Neural cell (in vitro differentiated cells): ENCODE measurements at regions not wholly inside any gene's neighbourhood (a gene's known extent, or its start where the extent isn't known, plus 50 kb on each side); places are given as distances from the start of the nearest gene placed in this dataset.
"Not testable (repeated sequence)": the region's sequence is repeated elsewhere in the genome, so short reads cannot be mapped to it uniquely, and the experiment has no call there.

ENCODE experiments used
- H2AFZ ChIP-seq: fragments of 200-600, 300-800 bp; sonication (generic), shearing (Covaris generic); 2 replicates; pipeline ENCODE4 v1.6.0; 2014; ENCODE audit warnings: low read depth, mild to moderate bottlenecking, antibody characterized with exemption, low read length, moderate library complexity
- H3F3A ChIP-seq: fragments of 200-600 bp; shearing (Covaris generic); 2 replicates; pipeline ENCODE4 v1.6.1; 2016; ENCODE audit warnings: mild to moderate bottlenecking, moderate library complexity, mixed read lengths, antibody characterized with exemption, low read length; ENCODE audit not compliant: insufficient read depth, poor library complexity, severe bottlenecking
- H3K27ac ChIP-seq: fragments of 200-600, 300-800 bp; sonication (generic), shearing (Covaris generic); 2 replicates; pipeline ENCODE4 v1.5.1; 2014; ENCODE audit warnings: mild to moderate bottlenecking, low read length, moderate library complexity
- H3K27me3 ChIP-seq: fragments of 300-800, 200-600 bp; sonication (generic), shearing (Covaris generic); 2 replicates; pipeline ENCODE4 v1.6.0; 2014; ENCODE audit warnings: mild to moderate bottlenecking, low read depth, low read length, moderate library complexity; ENCODE audit not compliant: insufficient read depth
- H3K36me3 ChIP-seq: fragments of 300-800, 200-600 bp; sonication (generic), shearing (Covaris generic); 2 replicates; pipeline ENCODE4 v1.5.1; 2014; ENCODE audit warnings: mild to moderate bottlenecking, antibody characterized with exemption, low read length, moderate library complexity; ENCODE audit not compliant: insufficient read depth
- H3K4me2 ChIP-seq: fragments of 300-800, 200-600 bp; sonication (generic), shearing (Covaris generic); 2 replicates; pipeline ENCODE4 v1.6.0; 2014; ENCODE audit warnings: mild to moderate bottlenecking, low read length
- H3K4me3 ChIP-seq: fragments of 300-800, 200-600 bp; sonication (generic), shearing (Covaris generic); 2 replicates; pipeline ENCODE4 v1.5.1; 2014; ENCODE audit warnings: mild to moderate bottlenecking, low read length, moderate library complexity
- H3K79me2 ChIP-seq: fragments of 200-600 bp; shearing (Covaris generic); replicated peaks from 2 replicates; pipeline ENCODE4 v1.6.0; 2014; ENCODE audit warnings: mild to moderate bottlenecking, low read length, moderate library complexity; ENCODE audit not compliant: insufficient read depth
- H3K9ac ChIP-seq: fragments of 300-800, 200-600 bp; sonication (generic), shearing (Covaris generic); 2 replicates; pipeline ENCODE4 v1.6.1; 2016; ENCODE audit warnings: mild to moderate bottlenecking, low read length, mixed read lengths
- H3K9me2 ChIP-seq: fragments of 200-600 bp; shearing (Covaris generic); 2 replicates; pipeline ENCODE4 v1.6.1; 2016; ENCODE audit warnings: mild to moderate bottlenecking, low read length, mixed read lengths; ENCODE audit not compliant: insufficient read depth
- H3K9me3 ChIP-seq: fragments of 200-600, 300-800 bp; sonication (generic), shearing (Covaris generic); 2 replicates; pipeline ENCODE4 v1.6.1; 2016; ENCODE audit warnings: mild to moderate bottlenecking, mixed run types, low read length, moderate library complexity, mixed read lengths
- H4K20me1 ChIP-seq: fragments of 200-600 bp; shearing (Covaris generic); 2 replicates; pipeline ENCODE4 v1.6.1; 2016; ENCODE audit warnings: mild to moderate bottlenecking, mixed run types; ENCODE audit not compliant: insufficient read depth
- EP300 ChIP-seq: fragments of 450-650 bp; conservative IDR thresholded peaks from 2 replicates; pipeline ENCODE4 v1.6.1; 2014; ENCODE audit warnings: antibody characterized with exemption, mild to moderate bottlenecking, moderate library complexity; ENCODE audit not compliant: poor library complexity, severe bottlenecking
- EZH2 ChIP-seq: fragments of 200-600, 300-800 bp; shearing (Covaris generic), sonication (generic); IDR thresholded peaks from 2 replicates; pipeline ENCODE4 v1.6.1; 2014; ENCODE audit warnings: antibody characterized with exemption, low read length, borderline replicate concordance, mild to moderate bottlenecking; ENCODE audit not compliant: insufficient read depth, poor library complexity, severe bottlenecking
- MXI1 ChIP-seq: fragments of 450-650 bp; conservative IDR thresholded peaks from 2 replicates; pipeline ENCODE4 v1.6.1; 2014; ENCODE audit warnings: antibody characterized with exemption, mild to moderate bottlenecking; ENCODE audit not compliant: poor library complexity, severe bottlenecking
- POLR2AphosphoS5 ChIP-seq: IDR thresholded peaks from 2 replicates; pipeline ENCODE4 v1.6.1; 2012
- RAD21 ChIP-seq: fragments of 450-650 bp; conservative IDR thresholded peaks from 2 replicates; pipeline ENCODE4 v1.6.1; 2014; ENCODE audit warnings: antibody characterized with exemption, mild to moderate bottlenecking, moderate library complexity
- SMC3 ChIP-seq: fragments of 450-650 bp; conservative IDR thresholded peaks from 2 replicates; pipeline ENCODE4 v1.6.1; 2014; ENCODE audit warnings: antibody characterized with exemption, mild to moderate bottlenecking, moderate library complexity; ENCODE audit not compliant: poor library complexity
- TAF1 ChIP-seq: IDR thresholded peaks from 2 replicates; pipeline ENCODE4 v1.6.1; 2012; ENCODE audit warnings: low read depth
- TF ChIP-seq, protein P1 (sequence below): IDR thresholded peaks from 2 replicates; pipeline ENCODE4 v1.6.1; 2012; ENCODE audit warnings: borderline replicate concordance
- TF ChIP-seq, protein P2 (sequence below): fragments of 450-650 bp; IDR thresholded peaks from 2 replicates; pipeline ENCODE4 v1.5.1; 2014; ENCODE audit warnings: antibody characterized with exemption, mild to moderate bottlenecking, moderate library complexity; ENCODE audit not compliant: poor library complexity, severe bottlenecking

DNA sequence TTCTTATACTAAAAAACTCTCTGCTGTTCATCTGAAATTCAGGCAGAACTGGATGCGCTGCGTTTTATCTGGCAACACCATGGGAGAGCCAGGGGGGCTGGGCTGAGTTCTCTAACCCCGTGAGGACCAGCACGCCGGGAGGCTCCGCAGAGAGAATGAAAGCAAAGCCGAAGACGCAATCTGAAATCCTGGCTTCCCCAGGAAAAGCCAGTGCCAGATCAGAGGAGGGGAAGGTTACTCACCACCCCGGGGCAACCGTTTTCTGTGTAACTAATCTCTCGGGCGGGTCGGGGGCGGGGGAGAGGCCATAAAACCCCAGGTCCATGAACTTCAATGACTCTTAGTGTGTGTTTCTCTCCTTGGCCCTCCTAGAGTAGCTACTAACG lies 99.4 kb downstream of the SHANK2 start:
- Histone ChIP-seq H3K4me3 (no peak overlapping the region), H3K4me2 (no peak overlapping the region), H3K79me2 (no peaks in the 10 kb centered on the region), H3F3A (no peaks in the 10 kb centered on the region), H3K9me3 (no peaks in the 10 kb centered on the region), H3K9me2 (no peaks in the 10 kb centered on the region), H3K9ac (no peak overlapping the region), H3K27me3 (no peaks in the 10 kb centered on the region), H2AFZ (no peak overlapping the region), H3K36me3 (no peaks in the 10 kb centered on the region), H4K20me1 (no peaks in the 10 kb centered on the region), H3K27ac (no peak overlapping the region)
- no peak for TF ChIP-seq MXI1
- no peak for TF ChIP-seq RAD21
- TF ChIP-seq TAF1, result no peak
- TF ChIP-seq, protein P1, sequence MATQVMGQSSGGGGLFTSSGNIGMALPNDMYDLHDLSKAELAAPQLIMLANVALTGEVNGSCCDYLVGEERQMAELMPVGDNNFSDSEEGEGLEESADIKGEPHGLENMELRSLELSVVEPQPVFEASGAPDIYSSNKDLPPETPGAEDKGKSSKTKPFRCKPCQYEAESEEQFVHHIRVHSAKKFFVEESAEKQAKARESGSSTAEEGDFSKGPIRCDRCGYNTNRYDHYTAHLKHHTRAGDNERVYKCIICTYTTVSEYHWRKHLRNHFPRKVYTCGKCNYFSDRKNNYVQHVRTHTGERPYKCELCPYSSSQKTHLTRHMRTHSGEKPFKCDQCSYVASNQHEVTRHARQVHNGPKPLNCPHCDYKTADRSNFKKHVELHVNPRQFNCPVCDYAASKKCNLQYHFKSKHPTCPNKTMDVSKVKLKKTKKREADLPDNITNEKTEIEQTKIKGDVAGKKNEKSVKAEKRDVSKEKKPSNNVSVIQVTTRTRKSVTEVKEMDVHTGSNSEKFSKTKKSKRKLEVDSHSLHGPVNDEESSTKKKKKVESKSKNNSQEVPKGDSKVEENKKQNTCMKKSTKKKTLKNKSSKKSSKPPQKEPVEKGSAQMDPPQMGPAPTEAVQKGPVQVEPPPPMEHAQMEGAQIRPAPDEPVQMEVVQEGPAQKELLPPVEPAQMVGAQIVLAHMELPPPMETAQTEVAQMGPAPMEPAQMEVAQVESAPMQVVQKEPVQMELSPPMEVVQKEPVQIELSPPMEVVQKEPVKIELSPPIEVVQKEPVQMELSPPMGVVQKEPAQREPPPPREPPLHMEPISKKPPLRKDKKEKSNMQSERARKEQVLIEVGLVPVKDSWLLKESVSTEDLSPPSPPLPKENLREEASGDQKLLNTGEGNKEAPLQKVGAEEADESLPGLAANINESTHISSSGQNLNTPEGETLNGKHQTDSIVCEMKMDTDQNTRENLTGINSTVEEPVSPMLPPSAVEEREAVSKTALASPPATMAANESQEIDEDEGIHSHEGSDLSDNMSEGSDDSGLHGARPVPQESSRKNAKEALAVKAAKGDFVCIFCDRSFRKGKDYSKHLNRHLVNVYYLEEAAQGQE, result no peak
- TF ChIP-seq EP300, result no peak
- no peak for TF ChIP-seq SMC3
- no peak for TF ChIP-seq POLR2AphosphoS5
- no peak for TF ChIP-seq EZH2
- TF ChIP-seq, protein P2, sequence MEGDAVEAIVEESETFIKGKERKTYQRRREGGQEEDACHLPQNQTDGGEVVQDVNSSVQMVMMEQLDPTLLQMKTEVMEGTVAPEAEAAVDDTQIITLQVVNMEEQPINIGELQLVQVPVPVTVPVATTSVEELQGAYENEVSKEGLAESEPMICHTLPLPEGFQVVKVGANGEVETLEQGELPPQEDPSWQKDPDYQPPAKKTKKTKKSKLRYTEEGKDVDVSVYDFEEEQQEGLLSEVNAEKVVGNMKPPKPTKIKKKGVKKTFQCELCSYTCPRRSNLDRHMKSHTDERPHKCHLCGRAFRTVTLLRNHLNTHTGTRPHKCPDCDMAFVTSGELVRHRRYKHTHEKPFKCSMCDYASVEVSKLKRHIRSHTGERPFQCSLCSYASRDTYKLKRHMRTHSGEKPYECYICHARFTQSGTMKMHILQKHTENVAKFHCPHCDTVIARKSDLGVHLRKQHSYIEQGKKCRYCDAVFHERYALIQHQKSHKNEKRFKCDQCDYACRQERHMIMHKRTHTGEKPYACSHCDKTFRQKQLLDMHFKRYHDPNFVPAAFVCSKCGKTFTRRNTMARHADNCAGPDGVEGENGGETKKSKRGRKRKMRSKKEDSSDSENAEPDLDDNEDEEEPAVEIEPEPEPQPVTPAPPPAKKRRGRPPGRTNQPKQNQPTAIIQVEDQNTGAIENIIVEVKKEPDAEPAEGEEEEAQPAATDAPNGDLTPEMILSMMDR, result no peak

DNA sequence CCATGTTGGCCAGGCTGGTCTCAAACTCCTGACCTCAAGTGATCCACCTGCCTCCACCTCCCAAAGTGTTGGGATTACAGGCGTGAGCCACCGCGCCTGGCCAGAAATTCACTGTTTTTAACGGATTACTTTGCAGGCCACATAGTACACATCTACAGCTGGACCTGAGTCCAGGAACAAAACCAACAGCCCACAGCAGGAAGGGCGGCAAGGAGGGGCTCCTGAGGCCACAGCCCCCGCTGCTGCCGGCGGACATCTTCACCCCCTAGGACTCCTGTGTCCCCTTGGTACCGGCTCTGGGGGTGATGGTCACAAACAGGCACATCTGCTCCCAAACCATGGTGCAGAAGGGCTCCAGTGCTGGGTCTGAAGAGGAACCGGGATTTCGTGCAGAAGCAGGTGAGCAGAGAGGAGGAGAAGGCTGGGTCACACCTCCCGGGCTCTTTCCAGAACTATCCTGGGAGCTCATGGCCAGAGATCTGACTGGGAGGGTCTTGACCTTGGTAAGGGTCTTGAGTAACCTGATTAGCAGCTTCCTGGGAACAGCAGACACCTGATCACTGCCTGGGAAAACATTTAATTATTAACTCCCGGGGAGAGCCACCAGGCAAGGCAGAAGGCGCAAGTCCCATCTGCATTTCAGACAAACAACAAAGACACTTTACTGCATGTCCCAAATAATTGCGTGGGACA lies 99.9 kb downstream of the SHANK2 start:
- not testable (repeated sequence) for H2AFZ ChIP-seq, H3K9me2 ChIP-seq, H4K20me1 ChIP-seq, H3K36me3 ChIP-seq, H3K27ac ChIP-seq, H3K27me3 ChIP-seq, H3F3A ChIP-seq, H3K4me2 ChIP-seq, H3K9ac ChIP-seq, H3K79me2 ChIP-seq, H3K4me3 ChIP-seq, H3K9me3 ChIP-seq

DNA sequence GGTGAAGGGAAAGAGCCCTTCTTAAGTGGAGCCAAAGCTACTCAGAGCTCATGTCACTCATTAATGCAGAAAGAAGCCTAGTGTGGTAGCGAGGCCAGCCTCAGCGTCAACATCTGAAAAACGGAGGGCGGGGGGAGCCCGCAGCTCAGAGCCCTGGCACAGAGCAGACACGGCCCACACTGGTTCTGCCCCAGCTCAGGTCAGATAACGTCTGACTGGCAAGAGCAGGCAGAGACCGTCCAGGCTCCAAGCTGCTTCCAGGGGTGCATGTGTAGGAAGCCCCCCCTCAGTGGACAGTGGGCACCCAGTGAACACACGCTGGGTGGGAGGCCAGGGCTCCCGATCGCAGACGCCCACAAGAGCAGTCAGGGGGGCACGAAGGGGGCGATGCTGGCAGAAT lies 100.8 kb downstream of the SHANK2 start:
- Histone ChIP-seq H3K9ac (no peak overlapping the region), H3K27ac (no peak overlapping the region), H3K9me2 (no peaks in the 10 kb centered on the region), H3K36me3 (no peaks in the 10 kb centered on the region), H3K9me3 (no peaks in the 10 kb centered on the region), H3K4me3 (no peak overlapping the region), H2AFZ (no peak overlapping the region), H3K4me2 (no peak overlapping the region), H3K79me2 (no peaks in the 10 kb centered on the region), H4K20me1 (no peaks in the 10 kb centered on the region), H3K27me3 (no peaks in the 10 kb centered on the region), H3F3A (no peaks in the 10 kb centered on the region)
- TF ChIP-seq TAF1, result no peak
- TF ChIP-seq, protein P1, result no peak
- no peak for TF ChIP-seq RAD21
- TF ChIP-seq, protein P2, result no peak
- no peak for TF ChIP-seq MXI1
- TF ChIP-seq SMC3, result no peak
- TF ChIP-seq EZH2, result no peak
- no peak for TF ChIP-seq EP300
- TF ChIP-seq POLR2AphosphoS5, result no peak
